Ishikawa (cell line): ENCODE measurements at regions not wholly inside any gene's neighbourhood (a gene's known extent, or its start where the extent isn't known, plus 50 kb on each side); places are given as distances from the start of the nearest gene placed in this dataset.

Experiments used
- CEBPB ChIP-seq: IDR thresholded peaks from 2 replicates; pipeline ENCODE4 v1.6.1; 2012
- CREB1 ChIP-seq: IDR thresholded peaks from 2 replicates; pipeline ENCODE4 v1.6.1; 2012; ENCODE audit warnings: low read depth
- EGR1 ChIP-seq: IDR thresholded peaks from 2 replicates; pipeline ENCODE4 v1.6.1; 2012
- EP300 ChIP-seq: IDR thresholded peaks from 2 replicates; pipeline ENCODE4 v1.6.1; 2012; ENCODE audit warnings: borderline replicate concordance
- FOXM1 ChIP-seq: IDR thresholded peaks from 2 replicates; pipeline ENCODE4 v1.6.1; 2012; ENCODE audit warnings: low read depth, borderline replicate concordance
- NFIC ChIP-seq: IDR thresholded peaks from 2 replicates; pipeline ENCODE4 v1.6.1; 2012
- RAD21 ChIP-seq: IDR thresholded peaks from 2 replicates; pipeline ENCODE4 v1.6.1; 2012; ENCODE audit warnings: low read depth
- TAF1 ChIP-seq: IDR thresholded peaks from 2 replicates; pipeline ENCODE4 v1.6.1; 2012; ENCODE audit warnings: low read depth, mild to moderate bottlenecking
- TCF12 ChIP-seq: IDR thresholded peaks from 2 replicates; pipeline ENCODE4 v1.6.1; 2012; ENCODE audit warnings: low read depth
- TEAD4 ChIP-seq: IDR thresholded peaks from 2 replicates; pipeline ENCODE4 v1.6.1; 2012
- YY1 ChIP-seq: IDR thresholded peaks from 2 replicates; pipeline ENCODE4 v1.6.1; 2012; ENCODE audit warnings: low read depth
- ZBTB7A ChIP-seq: IDR thresholded peaks from 2 replicates; pipeline ENCODE4 v1.6.1; 2012; ENCODE audit warnings: low read depth
- TF ChIP-seq, protein P1 (sequence below): IDR thresholded peaks from 2 replicates; pipeline ENCODE4 v1.6.1; 2012
- TF ChIP-seq, protein P2 (sequence below): IDR thresholded peaks from 2 replicates; pipeline ENCODE4 v1.6.1; 2012
- TF ChIP-seq, protein P3 (sequence below): IDR thresholded peaks from 2 replicates; pipeline ENCODE4 v1.6.1; 2012; ENCODE audit warnings: low read depth, mild to moderate bottlenecking

DNA sequence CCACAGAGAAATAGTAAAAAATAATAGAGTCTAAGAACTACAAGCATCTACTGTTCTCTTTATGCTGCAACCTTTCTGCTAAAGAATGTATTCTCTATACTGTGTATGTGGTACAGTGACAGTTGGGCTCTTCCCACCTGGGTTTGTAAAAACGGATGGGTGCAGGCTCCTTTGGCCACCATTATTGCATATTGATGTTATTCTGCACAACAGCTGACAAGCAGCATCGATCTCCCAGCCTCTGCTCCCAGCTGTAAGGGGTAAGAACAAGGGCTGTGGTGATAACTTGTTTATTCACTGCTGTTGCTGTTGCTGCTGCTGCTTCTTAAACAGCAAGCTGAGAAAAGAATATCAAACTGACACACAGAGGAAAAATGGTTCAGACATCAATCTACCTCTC is 56.1 kb downstream of the KCNRG start:
- TF ChIP-seq ZBTB7A, result no peak
- TF ChIP-seq TEAD4, result no peak
- TF ChIP-seq, protein P1, sequence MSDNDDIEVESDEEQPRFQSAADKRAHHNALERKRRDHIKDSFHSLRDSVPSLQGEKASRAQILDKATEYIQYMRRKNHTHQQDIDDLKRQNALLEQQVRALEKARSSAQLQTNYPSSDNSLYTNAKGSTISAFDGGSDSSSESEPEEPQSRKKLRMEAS, result no peak
- TF ChIP-seq TCF12, result no peak
- TF ChIP-seq EP300, result no peak
- TF ChIP-seq RAD21, result no peak
- TF ChIP-seq, protein P2, sequence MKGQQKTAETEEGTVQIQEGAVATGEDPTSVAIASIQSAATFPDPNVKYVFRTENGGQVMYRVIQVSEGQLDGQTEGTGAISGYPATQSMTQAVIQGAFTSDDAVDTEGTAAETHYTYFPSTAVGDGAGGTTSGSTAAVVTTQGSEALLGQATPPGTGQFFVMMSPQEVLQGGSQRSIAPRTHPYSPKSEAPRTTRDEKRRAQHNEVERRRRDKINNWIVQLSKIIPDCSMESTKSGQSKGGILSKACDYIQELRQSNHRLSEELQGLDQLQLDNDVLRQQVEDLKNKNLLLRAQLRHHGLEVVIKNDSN, result no peak

DNA sequence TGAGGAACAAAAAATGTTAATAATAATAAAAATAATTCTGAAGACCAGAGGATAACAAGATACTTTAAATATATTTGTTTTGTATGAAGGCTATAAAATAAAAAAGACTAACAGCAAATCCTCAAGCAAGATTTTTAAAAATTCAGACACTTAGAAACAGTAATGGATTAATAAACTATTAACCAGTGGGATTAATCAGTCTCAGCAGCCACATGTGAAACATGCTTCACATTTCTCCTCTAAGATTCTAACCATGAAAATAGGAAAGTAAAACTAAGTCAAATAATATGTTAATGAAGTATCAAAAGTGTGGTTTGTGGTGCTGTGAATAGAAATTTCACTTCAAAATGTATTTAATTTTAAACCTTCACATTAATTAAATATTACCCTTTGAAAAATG is 57.4 kb downstream of the KCNRG start:
- TF ChIP-seq TCF12 (no peak), YY1 (no peak), EGR1 (no peak), TAF1 (no peak), NFIC (no peak), RAD21 (no peak), FOXM1 (no peak), CREB1 (no peak), EP300 (no peak), TEAD4 (no peak), CEBPB (no peak)
- TF ChIP-seq, protein P1, result no peak
- TF ChIP-seq, protein P3, sequence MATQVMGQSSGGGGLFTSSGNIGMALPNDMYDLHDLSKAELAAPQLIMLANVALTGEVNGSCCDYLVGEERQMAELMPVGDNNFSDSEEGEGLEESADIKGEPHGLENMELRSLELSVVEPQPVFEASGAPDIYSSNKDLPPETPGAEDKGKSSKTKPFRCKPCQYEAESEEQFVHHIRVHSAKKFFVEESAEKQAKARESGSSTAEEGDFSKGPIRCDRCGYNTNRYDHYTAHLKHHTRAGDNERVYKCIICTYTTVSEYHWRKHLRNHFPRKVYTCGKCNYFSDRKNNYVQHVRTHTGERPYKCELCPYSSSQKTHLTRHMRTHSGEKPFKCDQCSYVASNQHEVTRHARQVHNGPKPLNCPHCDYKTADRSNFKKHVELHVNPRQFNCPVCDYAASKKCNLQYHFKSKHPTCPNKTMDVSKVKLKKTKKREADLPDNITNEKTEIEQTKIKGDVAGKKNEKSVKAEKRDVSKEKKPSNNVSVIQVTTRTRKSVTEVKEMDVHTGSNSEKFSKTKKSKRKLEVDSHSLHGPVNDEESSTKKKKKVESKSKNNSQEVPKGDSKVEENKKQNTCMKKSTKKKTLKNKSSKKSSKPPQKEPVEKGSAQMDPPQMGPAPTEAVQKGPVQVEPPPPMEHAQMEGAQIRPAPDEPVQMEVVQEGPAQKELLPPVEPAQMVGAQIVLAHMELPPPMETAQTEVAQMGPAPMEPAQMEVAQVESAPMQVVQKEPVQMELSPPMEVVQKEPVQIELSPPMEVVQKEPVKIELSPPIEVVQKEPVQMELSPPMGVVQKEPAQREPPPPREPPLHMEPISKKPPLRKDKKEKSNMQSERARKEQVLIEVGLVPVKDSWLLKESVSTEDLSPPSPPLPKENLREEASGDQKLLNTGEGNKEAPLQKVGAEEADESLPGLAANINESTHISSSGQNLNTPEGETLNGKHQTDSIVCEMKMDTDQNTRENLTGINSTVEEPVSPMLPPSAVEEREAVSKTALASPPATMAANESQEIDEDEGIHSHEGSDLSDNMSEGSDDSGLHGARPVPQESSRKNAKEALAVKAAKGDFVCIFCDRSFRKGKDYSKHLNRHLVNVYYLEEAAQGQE, result no peak

DNA sequence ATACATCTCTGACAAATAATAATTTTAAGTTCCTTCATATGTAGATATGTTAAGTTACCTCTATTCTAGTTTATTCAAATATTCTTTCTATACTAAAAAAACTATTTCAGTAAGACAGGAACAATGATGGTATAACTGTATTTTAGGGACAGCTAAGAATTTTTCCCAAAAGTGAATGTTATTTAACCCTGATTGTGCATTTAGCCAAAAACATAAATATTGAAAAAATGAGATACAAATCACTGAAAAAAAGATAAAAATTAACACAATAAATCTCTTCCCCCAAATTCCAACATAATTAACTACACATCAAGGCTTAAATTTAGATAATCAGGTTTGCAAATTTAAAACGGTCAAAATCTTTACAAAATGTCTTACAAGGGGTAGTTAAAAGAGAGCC is 58.1 kb downstream of the KCNRG start:
- TF ChIP-seq, protein P2, result no peak
- no peak for TF ChIP-seq RAD21

DNA sequence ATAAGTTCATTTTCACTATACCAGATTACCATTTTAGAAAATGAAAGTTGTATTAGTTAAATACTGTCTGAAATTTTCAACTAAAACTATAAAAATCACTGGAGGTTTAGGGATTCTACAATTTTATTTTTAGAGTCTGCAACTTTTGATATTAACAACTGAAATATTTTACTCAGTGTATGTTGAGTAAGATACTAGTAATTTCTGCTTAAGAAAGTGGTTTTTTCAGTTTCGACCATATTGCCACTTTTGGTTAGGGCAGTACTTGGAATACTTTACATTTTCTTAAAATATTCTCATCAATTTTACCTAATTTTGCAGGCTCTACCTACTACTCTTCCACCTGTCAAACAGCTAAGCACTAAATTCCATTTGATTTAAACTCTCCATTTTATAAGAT is 59.6 kb downstream of the KCNRG start:
- no peak for TF ChIP-seq EP300
- TF ChIP-seq NFIC, result no peak
- TF ChIP-seq, protein P3, result no peak
- TF ChIP-seq TCF12, result no peak
- TF ChIP-seq YY1, result no peak
- TF ChIP-seq RAD21, result no peak
- no peak for TF ChIP-seq TAF1
- TF ChIP-seq, protein P1, result no peak
- TF ChIP-seq TEAD4, result no peak
- TF ChIP-seq, protein P2, result no peak
- TF ChIP-seq CEBPB, result no peak
- TF ChIP-seq ZBTB7A, result no peak
- TF ChIP-seq FOXM1, result no peak
- TF ChIP-seq EGR1, result no peak
- no peak for TF ChIP-seq CREB1

DNA sequence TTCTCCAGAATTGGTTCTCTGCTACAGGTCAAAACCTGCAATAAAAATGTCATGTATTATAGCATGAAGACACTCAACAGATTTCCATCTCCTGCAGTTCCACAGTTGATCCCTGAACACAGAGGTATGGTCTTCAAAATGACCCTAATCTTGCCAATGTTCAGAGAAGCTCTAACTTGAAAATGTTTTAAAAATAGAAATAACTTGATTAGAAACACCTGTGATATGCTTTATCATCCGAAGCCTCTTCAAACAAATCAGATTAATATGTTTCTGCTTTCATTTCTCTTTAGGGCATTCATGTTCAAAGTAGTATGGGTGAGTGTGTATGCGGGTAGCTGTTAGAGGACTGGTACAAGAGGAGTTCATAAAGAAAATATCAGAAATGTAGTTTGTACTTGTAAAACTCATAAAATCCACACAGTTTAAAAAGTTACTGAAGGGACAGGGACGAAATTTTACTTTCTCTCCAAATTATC is 60.4 kb downstream of the KCNRG start:
- no peak for TF ChIP-seq FOXM1
- TF ChIP-seq, protein P2, result no peak
- no peak for TF ChIP-seq TEAD4
- no peak for TF ChIP-seq NFIC
- no peak for TF ChIP-seq YY1
- no peak for TF ChIP-seq CEBPB
- TF ChIP-seq ZBTB7A, result no peak
- TF ChIP-seq TAF1, result no peak
- no peak for TF ChIP-seq EP300
- TF ChIP-seq RAD21, result no peak
- TF ChIP-seq, protein P3, result no peak
- no peak for TF ChIP-seq EGR1
- TF ChIP-seq CREB1, result no peak
